Limb (tissue), 2 donors: ENCODE measurements at regions not wholly inside any gene's neighbourhood (a gene's known extent, or its start where the extent isn't known, plus 50 kb on each side); places are given as distances from the start of the nearest gene placed in this dataset.

Experiments
- DNase-seq, 2 donors: peaks; one replicate each; pipeline ENCODE4 v3.0.0-alpha.2; 2016; ENCODE audit errors: extremely low spot score in 2 of 2

DNA sequence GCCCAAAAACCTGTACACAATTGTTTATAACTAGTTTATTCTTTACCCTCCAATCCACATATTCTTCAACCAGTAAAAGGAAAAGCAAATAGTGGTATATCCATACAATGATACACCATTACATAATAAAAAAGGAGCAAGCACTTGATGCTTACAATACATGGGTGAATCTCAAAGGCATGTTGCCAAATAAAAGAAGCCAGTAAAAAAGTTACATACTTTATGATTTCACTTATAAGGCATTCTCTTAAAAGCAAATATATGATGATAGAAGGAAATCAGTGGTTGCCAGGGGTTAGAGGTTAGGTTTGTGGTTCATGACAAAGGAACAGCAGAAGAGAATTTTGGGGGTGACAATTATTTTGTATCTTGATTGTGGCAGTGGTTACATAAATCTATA, 896.1 kb upstream of the LCORL start:
- no peak for DNase-seq

DNA sequence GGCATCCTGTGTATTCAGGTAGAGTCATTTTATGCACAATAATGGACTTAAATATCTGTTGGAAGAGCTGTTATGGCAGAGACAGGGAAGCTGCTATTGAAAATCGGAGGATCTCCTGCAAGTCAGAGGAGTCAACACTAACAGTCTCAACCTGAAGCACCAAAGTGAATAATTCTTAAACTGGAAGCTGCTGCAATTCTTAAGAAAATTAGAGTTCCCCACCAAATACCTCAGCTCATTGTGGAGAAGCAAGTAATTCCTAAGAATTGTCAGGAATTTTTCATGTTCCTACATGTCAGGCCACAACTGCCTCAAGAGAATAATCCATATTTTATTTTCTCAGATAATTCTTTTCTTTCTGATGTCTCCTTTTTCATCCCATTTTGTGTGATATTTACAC, 892.6 kb upstream of the LCORL start:
- DNase-seq, result no peak

GRCh38 chr4:18894928-18895327, 873.4 kb upstream of the LCORL start:
- DNase-seq, result no peak

- DNase-seq, result no peak
Measured at GRCh38 chr4:18882468-18882867, 860.9 kb upstream of the LCORL start.

DNA sequence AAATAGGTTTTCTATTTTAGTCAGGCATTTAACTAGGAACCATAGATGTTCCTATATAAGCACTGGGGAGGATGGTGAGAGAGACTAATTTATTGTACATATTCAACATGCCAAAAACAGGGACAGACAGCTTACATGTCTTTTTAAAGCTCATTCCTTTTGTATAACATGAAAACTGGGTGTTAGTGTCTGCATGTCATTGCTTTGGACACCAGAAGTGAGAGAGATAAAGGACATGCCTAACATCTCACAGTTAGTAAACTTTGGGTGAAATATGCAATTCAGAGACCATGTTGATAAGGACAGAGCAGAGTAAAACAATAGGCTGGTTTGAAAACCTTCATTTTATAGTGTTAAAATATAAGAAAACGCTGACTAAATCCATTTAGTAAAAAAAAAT, 860.0 kb upstream of the LCORL start:
- DNase-seq, result no peak

DNA sequence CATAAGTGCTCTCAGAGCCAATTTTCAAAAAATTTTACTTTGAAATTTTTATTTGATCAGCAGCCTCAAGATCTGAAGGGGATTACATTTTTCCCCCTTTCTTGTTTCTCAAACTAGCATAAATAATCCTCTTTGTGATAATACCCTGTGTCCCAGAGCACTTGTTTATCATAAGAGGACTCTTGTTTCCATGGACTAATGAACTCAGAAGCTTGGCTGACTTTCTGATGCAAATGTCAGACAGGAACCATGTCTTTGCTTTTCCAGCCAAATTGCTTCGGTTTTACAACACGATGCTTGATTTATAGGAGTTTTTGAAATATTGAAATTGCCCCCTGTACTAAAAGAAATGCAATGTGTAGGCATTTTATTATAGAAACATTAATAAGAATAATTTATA, 859.3 kb upstream of the LCORL start:
- no peak for DNase-seq

GRCh38 chr4:18878561-18878960, 857.0 kb upstream of the LCORL start:
- DNase-seq, result no peak

- DNase-seq, result no peak
Measured at GRCh38 chr4:18869166-18869565, 847.6 kb upstream of the LCORL start.

DNA sequence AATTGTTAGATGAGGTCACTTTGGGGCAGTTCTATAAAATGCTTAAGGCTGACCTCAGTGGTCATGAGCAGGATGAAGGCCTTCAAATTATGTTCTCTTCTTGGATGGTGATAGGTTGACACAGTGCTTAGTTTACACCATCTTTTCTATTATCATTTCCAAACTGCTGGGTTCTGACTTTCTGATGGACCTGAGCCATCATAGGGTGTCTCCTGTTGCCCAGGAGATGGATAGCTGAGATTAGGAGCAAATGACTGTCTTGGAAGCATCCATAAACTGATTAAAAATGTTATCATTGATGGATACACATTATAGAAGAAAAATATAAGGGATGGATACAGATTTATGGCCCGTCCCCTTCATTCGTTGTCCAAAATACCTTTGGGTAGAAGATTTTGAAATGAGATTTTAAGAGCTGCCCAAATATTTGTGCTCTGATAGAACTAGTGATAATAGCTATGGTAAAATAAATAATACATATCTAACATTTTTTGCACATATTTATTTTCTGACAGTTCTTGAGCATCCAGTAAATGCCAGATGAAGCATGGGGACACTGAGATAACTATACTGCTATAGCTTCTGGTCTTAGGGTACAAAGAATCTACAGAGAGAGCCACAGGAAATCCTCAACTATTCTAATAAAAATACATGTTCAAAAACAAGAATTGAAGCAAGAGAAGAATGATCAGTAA, 839.4 kb upstream of the LCORL start:
- no peak for DNase-seq

- no peak for DNase-seq
Measured at GRCh38 chr4:18859468-18859867, 837.9 kb upstream of the LCORL start.

DNA sequence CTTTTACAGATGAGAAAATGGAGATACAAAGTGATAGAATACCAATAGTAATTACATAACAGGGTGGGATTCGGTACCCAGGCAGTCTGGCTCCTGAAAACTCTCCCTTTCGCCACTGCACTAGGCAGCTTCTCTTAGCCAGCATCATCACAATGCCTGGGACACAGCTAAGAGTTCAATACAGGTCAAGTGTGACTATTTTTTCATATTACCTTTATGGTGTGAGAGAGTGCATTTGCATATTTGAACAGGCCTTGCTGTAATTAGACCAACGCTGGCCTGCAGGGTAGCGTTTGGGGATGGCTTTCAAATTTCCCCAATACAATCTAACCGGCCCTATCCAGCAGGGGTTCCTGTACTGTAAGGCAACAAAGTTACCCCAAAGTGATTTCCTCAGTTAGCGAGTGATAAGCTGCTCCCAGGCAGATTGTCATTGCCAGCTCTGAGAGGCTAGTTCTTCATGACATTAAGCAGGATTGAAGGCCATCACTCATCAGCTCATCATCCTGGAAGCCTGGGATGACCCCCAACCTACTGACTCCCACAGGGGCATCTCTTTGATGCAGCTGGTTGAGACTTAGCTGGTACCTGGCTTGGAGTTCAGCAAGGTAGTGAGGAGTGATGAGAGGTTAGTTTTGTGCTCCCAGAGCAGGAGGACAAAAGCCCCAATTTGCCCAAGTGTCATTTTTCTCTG, 836.8 kb upstream of the LCORL start:
- no peak for DNase-seq

DNA sequence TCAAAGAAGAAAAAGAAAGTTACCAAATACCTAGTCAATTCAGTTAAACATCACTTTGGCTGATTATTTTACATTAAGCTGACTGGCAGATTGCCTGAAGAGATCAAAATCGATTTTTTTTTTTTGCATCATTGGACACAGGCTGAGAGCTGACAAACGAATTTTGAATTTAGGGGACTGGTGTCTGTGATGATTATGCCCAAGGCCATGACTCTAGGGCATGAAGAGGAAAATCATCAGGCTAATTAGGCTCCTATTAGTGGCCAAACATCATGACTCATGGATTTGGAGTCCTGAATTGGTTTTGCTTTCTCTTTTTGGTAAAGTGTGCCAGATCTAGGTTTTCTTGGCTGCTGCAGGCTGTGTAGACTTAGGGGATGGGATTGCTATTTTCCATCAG, 829.3 kb upstream of the LCORL start:
- DNase-seq, result no peak

GRCh38 chr4:18847249-18847890, 825.8 kb upstream of the LCORL start:
- DNase-seq, result no peak

- no peak for DNase-seq
Measured at GRCh38 chr4:18846313-18846712, 824.8 kb upstream of the LCORL start.

DNA sequence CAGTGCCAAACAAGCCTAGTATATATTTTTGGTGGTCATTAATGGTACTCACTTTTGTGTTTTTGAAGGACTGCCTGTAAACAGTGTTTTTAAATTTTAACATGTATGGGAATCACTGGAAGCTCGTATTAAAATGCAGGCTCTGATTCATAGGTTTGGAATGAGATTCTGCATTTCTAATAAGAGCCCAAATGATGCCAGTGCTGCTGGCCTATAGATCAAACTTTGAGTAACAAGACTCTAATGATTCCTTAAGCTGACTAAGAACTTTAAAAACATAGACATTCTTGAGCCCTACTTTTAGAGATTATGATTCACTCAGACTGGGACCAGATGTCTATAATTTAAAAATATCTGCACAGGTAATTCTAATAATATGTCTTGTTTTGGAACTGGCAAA, 823.2 kb upstream of the LCORL start:
- no peak for DNase-seq

DNA sequence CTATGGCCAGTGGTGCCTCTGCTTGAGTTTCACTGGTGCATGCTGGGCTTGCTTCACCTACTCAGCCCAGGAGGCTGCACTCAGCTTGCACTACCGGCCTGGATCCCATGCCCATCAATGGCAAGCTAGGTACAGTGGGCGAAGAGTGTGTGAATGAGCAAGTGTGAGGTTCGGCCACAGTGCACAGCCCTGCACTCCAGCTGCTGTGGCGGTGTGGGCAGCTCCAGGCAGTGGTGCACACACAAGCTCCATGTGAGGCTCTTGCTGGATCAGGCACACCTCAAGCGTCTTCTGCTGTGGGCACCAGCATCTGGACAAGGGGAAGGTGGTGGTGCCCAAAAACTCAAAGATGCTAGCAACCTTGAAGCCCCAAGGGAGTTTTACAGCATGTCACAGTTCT, 820.9 kb upstream of the LCORL start:
- DNase-seq, result no peak

DNA sequence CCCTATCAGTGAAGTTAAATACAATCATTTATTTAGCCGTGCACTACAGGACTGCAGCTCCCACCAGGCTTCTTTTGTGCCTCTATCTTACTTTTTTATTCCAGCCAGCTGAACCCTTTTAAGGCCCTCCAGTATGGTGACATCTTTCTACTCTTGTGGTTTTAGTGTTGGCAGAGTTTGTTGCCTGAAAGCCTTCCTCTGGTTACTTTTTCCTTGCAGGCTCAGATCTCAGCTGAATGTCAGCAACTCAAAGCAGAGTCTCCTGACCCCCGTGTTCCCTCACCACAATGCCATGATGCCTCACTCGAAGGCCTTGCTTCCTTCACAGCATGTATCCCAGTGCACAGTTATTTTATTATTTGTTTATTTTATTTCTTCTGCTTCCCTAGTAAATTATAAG, 818.9 kb upstream of the LCORL start:
- no peak for DNase-seq

- DNase-seq, result no peak
Measured at GRCh38 chr4:18816228-18816895, 794.8 kb upstream of the LCORL start.

- DNase-seq, result no peak
Measured at GRCh38 chr4:18815779-18816173, 794.2 kb upstream of the LCORL start.

GRCh38 chr4:18815081-18815778, 793.7 kb upstream of the LCORL start:
- DNase-seq, result no peak

DNA sequence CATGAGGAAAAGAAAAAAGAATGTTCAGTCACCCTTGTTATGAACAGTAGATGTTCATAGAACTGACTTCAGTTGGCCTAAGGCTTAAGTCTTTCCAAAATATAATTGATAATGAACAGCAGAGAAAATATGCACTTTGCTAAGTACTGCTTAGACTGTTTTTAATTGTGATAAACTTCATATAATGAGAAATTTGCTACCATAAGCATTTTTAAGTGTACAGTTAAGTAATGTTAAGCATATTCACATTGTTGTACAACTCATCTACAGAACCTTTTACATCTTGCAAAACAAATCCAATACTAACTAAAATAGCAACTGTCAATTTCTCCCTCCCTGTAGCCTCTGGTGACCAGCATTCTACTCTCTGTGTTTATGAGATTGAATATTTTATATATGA, 792.2 kb upstream of the LCORL start:
- DNase-seq, result no peak

DNA sequence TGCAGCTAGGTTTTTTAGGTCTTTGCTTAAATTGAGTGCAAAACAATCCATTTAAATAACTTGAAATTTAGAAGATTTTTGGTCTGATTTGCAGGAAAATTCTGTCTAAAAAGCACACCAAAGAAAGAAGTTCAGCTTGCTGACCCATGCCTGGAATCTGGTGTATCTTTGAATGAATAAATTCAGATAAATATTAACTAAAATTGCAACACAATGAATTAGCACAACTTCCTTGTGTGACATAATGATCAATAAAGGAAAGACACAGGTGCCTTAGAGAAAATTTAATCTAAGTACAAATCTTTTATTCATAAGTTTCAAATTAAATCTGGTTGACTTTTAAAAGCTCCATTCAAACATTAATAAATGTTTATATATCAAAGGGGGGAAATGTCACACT, 791.5 kb upstream of the LCORL start:
- no peak for DNase-seq
